NCI-H187 (cell line): ENCODE measurements at regions not wholly inside any gene's neighbourhood (a gene's known extent, or its start where the extent isn't known, plus 50 kb on each side); places are given as distances from the start of the nearest gene placed in this dataset.
"Not testable (repeated sequence)": the region's sequence is repeated elsewhere in the genome, so short reads cannot be mapped to it uniquely, and the experiment has no call there.

Source experiments
- DNase-seq, 2 experiments: peaks; one replicate each; lab custom pipeline; 2025; lab: John Stamatoyannopoulos, UW

GRCh38 chr22:27311698-27312550, 489.6 kb downstream of the MN1 start:
- DNase-seq, result no peak

- DNase-seq, result no peak
Measured at GRCh38 chr22:27312565-27312964, 489.0 kb downstream of the MN1 start.

- no peak for DNase-seq
Measured at GRCh38 chr22:27312966-27313855, 488.3 kb downstream of the MN1 start.

GRCh38 chr22:27314276-27314807, 487.2 kb downstream of the MN1 start:
- no peak for DNase-seq

- DNase-seq, result no peak
Measured at GRCh38 chr22:27315833-27316232, 485.7 kb downstream of the MN1 start.

GRCh38 chr22:27317096-27317495, 484.5 kb downstream of the MN1 start:
- no peak for DNase-seq

GRCh38 chr22:27317971-27318428, 483.6 kb downstream of the MN1 start:
- no peak for DNase-seq

- no peak for DNase-seq
Measured at GRCh38 chr22:27318516-27318915, 483.0 kb downstream of the MN1 start.

GRCh38 chr22:27323661-27324060, 477.9 kb downstream of the MN1 start:
- no peak for DNase-seq

GRCh38 chr22:27324908-27325307, 476.6 kb downstream of the MN1 start:
- not testable (repeated sequence) for DNase-seq

- no peak for DNase-seq
Measured at GRCh38 chr22:27327497-27327896, 474.1 kb downstream of the MN1 start.

- DNase-seq, result no peak
Measured at GRCh38 chr22:27327981-27328721, 473.4 kb downstream of the MN1 start.

GRCh38 chr22:27329131-27329850, 472.3 kb downstream of the MN1 start:
- no peak for DNase-seq

- DNase-seq, result no peak
Measured at GRCh38 chr22:27329966-27330645, 471.4 kb downstream of the MN1 start.

GRCh38 chr22:27331526-27332281, 469.9 kb downstream of the MN1 start:
- no peak for DNase-seq

GRCh38 chr22:27335102-27335660, 466.4 kb downstream of the MN1 start:
- DNase-seq, result no peak

- no peak for DNase-seq
Measured at GRCh38 chr22:27336151-27337090, 465.1 kb downstream of the MN1 start.

- no peak for DNase-seq
Measured at GRCh38 chr22:27337676-27338075, 463.9 kb downstream of the MN1 start.
